ENCODE measurements at regions not wholly inside any gene's neighbourhood (a gene's known extent, or its start where the extent isn't known, plus 50 kb on each side); places are given as distances from the start of the nearest gene placed in this dataset.

DNA sequence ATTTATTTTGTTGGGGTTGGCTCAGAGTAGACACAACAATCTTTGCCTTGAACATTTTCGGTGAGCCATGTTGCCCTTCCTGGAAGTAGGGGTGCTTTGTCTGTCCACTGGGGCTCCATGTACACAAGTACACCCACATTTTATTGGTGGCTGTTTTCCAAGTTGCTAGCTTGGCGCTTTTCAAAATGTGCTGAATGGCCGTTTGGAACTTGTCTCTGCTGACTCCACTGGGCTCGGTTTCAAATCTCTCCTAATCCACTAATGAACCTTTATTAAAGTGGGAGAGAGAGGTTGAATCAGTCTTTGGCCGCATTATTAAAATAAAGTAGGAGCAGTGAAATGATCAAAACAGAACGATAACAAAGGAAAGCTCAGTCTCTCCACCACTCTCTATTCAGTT lies 64.6 kb upstream of the TAF11L2 start:
- ATAC-seq: no peak

DNA sequence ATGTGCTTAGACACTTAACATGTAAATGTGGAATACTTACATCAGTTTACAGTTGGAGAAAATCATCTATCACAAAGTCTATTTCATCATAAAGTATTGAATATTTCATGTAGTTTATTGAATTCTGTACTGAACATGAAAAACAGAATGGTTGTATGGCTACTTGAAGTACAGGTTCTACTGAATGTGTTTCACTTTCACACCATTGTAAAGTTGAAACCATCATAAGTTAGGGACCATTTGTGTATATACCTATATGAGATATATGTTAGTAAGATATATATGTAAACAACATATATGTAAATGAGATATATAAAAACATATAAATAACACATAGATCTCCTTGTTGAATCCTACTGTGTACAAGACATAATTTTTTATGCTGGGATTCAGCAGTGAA lies 63.0 kb upstream of the TAF11L2 start:
- no peak for ATAC-seq

DNA sequence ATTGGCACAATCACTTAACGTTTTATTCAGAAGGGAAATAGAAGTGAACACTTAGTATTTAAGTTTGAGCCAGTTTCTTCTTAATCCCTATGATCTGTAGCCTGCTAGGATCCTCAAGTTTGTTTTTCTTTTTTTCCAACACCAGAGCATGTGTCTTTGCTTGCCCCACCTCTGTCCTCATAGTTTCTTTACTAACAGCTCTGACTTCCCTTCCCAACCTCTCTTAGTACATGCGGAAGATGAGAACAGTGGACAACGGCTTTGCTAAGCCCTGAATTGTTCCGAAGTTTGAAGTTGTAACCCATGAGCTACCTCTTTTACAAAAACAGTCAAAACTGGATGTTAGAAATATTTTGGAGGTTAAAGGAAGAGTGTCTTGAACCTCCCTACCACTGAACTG lies 61.7 kb upstream of the TAF11L2 start:
- no peak for ATAC-seq

DNA sequence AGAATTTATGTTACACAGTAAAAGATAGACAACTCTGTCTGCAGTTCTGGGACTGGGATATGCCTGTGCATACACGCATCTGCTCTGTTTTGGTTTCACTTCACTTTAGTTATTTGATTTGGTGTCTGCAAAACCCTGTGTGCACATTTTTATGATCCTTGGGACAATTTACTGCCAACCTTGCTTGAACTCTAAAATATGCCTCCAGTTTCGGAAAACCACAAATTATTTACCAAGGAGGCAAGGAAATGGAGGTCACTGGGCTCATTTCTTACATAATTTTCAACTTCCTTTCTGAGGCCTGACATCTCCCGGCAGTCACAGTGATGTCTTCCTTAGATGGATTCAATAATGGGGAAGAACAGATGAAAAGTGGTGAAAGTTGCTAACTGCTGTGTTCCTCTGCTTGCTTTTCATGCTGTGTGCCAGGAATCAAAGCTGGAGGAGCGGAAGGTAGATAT lies 61.2 kb upstream of the TAF11L2 start:
- no peak for ATAC-seq

DNA sequence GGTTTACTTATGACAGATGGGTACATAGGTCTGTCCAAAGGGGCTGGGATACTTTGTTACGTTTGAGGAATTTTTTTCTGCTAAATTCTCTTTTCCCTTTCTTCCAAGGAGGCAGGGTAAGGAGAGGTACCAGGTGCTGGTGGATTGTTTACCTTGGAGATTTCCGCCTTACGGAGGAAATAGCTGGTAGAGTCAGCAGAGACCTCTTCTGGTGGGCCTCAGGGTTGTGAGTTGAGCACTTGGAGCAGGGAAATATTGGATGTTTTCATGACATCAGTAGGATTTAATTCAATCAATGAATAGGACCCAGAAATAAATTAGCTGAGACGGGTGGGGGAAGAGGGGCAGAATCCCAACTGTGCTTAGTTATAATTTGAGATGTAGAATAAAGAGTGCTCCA lies 60.0 kb upstream of the TAF11L2 start:
- ATAC-seq: no peak

DNA sequence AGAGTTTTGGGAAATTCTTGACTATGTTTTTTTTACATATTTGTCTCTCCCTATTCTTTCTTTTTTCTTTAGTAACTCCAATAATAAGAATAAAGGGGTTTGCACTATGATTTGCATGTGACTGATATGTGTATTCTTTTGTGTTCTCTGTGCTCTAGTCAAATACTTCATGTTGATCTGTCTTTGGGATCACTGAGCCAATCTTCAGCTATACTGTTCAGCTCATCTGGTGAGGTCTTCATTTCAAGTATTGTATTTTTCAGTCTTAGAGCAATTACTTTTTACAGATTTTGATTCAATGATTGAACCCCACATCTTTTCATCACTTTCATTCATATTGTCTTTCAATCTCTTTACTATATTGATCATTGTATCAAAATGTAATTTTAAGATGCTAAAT lies 58.1 kb upstream of the TAF11L2 start:
- ATAC-seq: no peak

DNA sequence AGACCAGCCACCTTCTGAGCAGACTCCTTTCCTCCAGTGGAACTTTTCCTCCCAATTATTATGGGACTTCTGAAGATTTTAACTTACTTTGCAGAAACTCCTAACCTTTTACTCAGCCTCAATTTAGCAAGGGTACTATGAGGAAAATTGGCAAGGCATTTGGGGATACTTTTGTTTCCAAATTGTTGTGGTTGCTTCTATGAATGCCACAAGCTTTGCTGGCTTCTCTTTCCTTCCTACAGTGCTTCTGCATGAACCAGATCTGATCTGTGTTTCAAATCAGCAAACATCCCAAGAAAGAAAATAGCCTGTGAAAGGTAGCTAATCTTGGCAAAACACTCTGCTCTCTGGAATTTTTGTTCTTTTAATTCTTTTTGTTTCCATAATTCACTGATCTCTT lies 57.3 kb upstream of the TAF11L2 start:
- ATAC-seq: no peak

DNA sequence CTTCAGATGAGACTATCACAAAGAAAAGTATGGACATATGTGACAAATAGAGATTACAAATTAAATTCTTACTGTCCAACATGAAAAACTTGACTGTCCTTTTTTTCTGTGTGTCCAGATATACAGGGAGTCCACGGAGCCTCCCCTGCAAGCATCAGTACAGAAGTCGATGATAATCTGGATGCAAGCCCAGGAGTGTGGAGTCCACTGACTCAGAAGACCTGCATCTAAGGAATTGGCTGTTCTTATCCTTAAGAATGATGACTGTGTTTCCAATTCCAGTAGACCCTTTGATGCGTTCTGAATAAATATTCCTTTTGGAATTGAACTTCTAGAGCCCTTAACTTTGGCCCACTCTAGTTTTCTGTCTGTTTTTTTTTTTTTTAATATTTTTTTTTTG lies 56.7 kb upstream of the TAF11L2 start:
- ATAC-seq: no peak

DNA sequence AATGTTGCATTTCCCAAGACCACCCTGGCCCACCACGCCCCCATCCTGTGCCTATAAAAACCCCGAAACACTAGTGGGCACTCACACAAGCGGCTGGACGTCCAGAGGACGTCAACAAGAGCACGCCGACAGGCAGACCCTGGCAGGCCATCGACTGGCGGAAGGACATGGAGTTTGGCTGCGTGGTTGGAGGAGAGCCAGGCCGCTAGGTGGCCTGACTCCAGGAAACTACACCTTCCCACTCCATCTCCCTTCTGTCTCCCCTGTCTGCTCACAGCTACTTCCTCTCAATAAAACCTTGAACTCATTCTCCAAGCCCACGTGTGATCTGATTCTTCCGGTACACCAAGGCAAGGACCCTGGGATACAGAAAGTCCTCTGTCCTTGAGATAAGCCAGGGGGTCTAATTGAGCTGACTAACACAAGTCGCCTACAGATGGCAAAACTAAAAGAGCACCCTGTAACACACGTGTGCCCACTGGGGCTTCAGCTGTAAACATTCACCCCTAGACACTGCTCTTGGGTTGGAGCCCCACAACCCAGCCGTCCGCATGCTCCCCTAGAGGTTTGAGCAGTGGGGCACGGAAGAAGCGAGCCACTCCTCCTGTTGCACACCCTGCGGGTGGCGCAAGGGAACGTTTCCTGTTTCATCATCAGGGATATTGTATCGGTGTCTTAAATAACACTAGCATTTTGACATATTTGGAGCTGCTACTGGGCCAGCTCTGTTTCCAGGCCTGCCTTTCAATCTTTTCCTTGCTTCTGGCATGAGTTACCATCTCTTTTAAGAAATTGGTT lies 54.5 kb upstream of the TAF11L2 start:
- no peak for ATAC-seq

DNA sequence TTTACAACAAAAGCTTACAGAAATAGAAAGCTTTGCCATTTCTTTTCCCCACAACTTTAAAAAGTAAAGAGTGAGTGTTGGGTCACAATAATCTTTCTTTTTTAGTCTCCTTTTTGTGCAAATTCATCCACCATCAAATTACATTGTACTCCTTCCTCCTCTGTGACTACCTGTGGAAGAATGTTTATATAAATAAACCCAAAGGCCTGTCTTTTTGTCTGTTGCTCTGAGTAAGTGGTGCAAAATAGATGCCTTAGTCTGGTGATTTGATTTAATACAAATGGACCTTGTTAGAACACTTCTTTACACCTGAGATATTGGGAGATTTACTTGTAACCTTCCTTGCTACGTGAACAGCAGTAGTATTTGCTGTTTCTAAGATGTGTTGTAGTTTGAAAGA lies 53.5 kb upstream of the TAF11L2 start:
- no peak for ATAC-seq

DNA sequence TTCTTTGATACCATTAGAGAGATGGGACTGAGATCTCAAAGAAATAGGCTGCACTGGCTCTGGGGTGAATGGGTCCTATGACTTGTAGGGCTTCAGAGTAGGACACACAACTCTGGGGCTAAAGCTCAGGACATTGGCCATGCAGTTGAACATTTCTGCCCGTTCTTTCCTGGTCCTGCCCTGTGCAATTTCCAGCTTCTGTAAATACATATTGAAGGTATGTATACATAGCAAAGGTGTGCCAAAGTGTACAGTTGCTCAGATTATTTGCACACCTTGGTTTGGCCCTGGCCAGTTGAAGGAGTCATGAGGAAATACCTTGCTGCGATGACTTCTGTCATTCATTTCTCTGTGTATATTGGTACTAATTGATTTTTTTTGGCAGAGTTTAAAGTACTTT lies 52.8 kb upstream of the TAF11L2 start:
- ATAC-seq: no peak

All from activated CD4-positive, CD25-positive, alpha-beta regulatory T cell treated with anti-CD3 and anti-CD28 coated beads, Interleukin-2, amount 50 U/mL, for 24 hours (primary cell).